Kidney tubule cell (primary cell): ENCODE measurements at regions not wholly inside any gene's neighbourhood (a gene's known extent, or its start where the extent isn't known, plus 50 kb on each side); places are given as distances from the start of the nearest gene placed in this dataset.
"Not testable (repeated sequence)": the region's sequence is repeated elsewhere in the genome, so short reads cannot be mapped to it uniquely, and the experiment has no call there.

Experiments used
- DNase-seq: peaks from one replicate; pipeline ENCODE4 v3.0.0-alpha.2; 2018; ENCODE audit warnings: low spot score

- DNase-seq = no peak
These were observed 511.4 kb downstream of the ADCYAP1 start for GRCh38 chr18:1416074-1416473.

- DNase-seq = no peak
These were observed 516.8 kb downstream of the ADCYAP1 start for GRCh38 chr18:1421502-1421901.

GRCh38 chr18:1422634-1423033, 518.0 kb downstream of the ADCYAP1 start:
- no peak for DNase-seq

- no peak for DNase-seq
These were observed 521.0 kb downstream of the ADCYAP1 start for GRCh38 chr18:1425679-1426078.

- DNase-seq = no peak
These were observed 530.8 kb downstream of the ADCYAP1 start for GRCh38 chr18:1435487-1435886.

GRCh38 chr18:1436199-1436598, 531.5 kb downstream of the ADCYAP1 start:
- no peak for DNase-seq

GRCh38 chr18:1438458-1438910, 533.8 kb downstream of the ADCYAP1 start:
- DNase-seq = no peak

- no peak for DNase-seq
These were observed 534.3 kb downstream of the ADCYAP1 start for GRCh38 chr18:1438967-1439366.

GRCh38 chr18:1444062-1444461, 539.4 kb downstream of the ADCYAP1 start:
- DNase-seq = not testable (repeated sequence)

- no peak for DNase-seq
These were observed 542.1 kb downstream of the ADCYAP1 start for GRCh38 chr18:1446765-1447164.

- no peak for DNase-seq
These were observed 548.1 kb downstream of the ADCYAP1 start for GRCh38 chr18:1452821-1453220.

- no peak for DNase-seq
These were observed 550.9 kb downstream of the ADCYAP1 start for GRCh38 chr18:1455605-1456004.

GRCh38 chr18:1458547-1458946, 553.9 kb downstream of the ADCYAP1 start:
- DNase-seq = no peak

GRCh38 chr18:1463981-1464380, 559.3 kb downstream of the ADCYAP1 start:
- DNase-seq = no peak

GRCh38 chr18:1464444-1465217, 560.0 kb downstream of the ADCYAP1 start:
- DNase-seq = no peak

- DNase-seq = no peak
These were observed 561.4 kb downstream of the ADCYAP1 start for GRCh38 chr18:1466035-1466434.

GRCh38 chr18:1467461-1467964, 562.8 kb downstream of the ADCYAP1 start:
- no peak for DNase-seq

- DNase-seq = no peak
These were observed 563.9 kb downstream of the ADCYAP1 start for GRCh38 chr18:1468550-1468949.

- DNase-seq = no peak
These were observed 571.2 kb downstream of the ADCYAP1 start for GRCh38 chr18:1475867-1476266.

GRCh38 chr18:1480309-1480708, 575.6 kb downstream of the ADCYAP1 start:
- no peak for DNase-seq

GRCh38 chr18:1481577-1481976, 576.9 kb downstream of the ADCYAP1 start:
- no peak for DNase-seq

- no peak for DNase-seq
These were observed 578.7 kb downstream of the ADCYAP1 start for GRCh38 chr18:1483385-1483784.

GRCh38 chr18:1487457-1487856, 582.8 kb downstream of the ADCYAP1 start:
- DNase-seq = no peak

- no peak for DNase-seq
These were observed 583.7 kb downstream of the ADCYAP1 start for GRCh38 chr18:1488394-1488793.
